GM12892 (cell line): ENCODE measurements at regions not wholly inside any gene's neighbourhood (a gene's known extent, or its start where the extent isn't known, plus 50 kb on each side); places are given as distances from the start of the nearest gene placed in this dataset.

Experiments used
- POLR2A ChIP-seq: IDR thresholded peaks from 2 replicates; pipeline ENCODE4 v1.6.1; 2011; ENCODE audit warnings: low read depth, low read length, control low read depth
- POLR2AphosphoS5 ChIP-seq: IDR thresholded peaks from 2 replicates; pipeline ENCODE4 v1.6.1; 2011; ENCODE audit warnings: low read depth, low read length, control low read depth
- TAF1 ChIP-seq: IDR thresholded peaks from 2 replicates; pipeline ENCODE4 v1.6.1; 2011; ENCODE audit warnings: low read depth, mild to moderate bottlenecking, control low read depth, low read length, borderline replicate concordance

DNA sequence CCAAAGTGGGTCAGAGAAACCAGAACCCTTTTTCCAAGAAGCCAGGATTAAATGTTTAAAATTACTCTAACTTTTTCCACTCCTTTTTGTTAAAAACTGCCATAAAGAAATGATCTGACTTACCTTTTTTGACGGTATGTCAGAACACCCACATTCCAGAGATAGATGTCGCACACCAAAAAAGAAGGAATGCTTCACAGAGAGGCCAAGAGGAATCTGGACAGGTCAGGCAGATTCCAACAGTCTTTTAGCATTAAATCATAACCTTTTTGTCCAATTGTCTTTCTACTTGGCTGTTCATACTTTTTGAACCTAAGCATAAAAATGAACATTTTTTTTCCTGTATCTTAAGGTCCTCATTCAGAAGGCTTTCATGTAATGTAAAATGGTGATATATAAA, 846.9 kb downstream of the NSUN3 start:
- TF ChIP-seq POLR2A (no peak), TAF1 (no peak), POLR2AphosphoS5 (no peak)
